ENCODE measurements at regions not wholly inside any gene's neighbourhood (a gene's known extent, or its start where the extent isn't known, plus 50 kb on each side); places are given as distances from the start of the nearest gene placed in this dataset.

DNA sequence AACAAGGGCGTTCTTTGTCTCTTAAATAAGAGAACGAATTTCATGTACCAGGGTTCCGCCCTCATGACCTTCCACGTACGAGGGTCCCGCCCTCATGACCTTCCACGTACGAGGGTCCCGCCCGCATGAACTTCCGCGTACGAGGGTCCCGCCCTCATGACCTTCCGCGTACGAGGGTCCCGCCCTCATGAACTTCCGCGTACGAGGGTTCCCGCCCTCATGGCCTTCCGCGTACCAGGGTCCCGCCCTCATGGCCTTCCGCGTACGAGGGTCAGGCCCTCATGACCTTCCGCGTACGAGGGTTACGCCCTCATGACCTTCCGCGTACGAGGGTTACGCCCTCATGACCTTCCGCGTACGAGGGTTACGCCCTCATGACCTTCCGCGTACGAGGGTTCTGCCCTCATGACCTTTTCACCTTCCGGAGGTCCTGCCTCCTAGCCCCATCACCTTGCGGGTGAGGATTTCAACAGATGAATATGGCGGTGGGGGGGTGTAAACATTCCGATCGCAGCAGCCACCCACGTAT, 273.9 kb upstream of the ADAMTS16 start:
- Histone ChIP-seq H3K9ac (ENCODE audit: low read length) (no peak overlapping the region), H3K4me3 (ENCODE audit: low read depth in 1 of 2, low read length in 2 of 2) (no peak overlapping the region), H3K4me1 (ENCODE audit: insufficient read depth, low read length) (no peaks in the 10 kb centered on the region)

DNA sequence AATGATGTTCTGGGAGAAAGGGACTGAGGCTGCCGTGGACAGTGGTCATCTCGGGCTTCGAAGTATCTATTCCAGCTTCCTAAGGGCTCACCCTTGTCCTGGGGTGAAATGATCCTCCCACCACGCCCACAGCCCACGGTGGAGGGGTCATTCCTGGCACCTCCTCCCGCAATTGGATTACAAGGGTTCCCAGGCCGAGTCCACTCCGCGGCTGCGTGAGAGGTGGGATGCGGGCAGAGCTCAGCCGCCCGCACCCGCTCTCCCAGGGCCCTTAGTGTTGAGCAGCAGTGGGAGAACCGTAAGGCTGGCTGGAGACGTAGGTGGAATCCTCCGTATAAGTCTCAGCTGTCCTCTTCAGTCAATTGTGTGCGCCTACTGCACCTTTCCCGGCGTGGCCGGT, 273.3 kb upstream of the ADAMTS16 start:
- H3K36me3 ChIP-seq (ENCODE audit: insufficient read depth, low read length) = no peaks in the 10 kb centered on the region

More for the DNA sequence above, 273.9 kb upstream of the ADAMTS16 start:
- Histone ChIP-seq H3K36me3 (ENCODE audit: insufficient read depth, low read length) (no peaks in the 10 kb centered on the region), H3K27me3 (ENCODE audit: control insufficient read depth in 1 of 2, insufficient read depth in 2 of 2, low read length in 2 of 2) (no peaks in the 10 kb centered on the region), H3K9me3 (ENCODE audit: low read length) (no peaks in the 10 kb centered on the region), H3K27ac (ENCODE audit: low read depth, low read length) (no peak overlapping the region)

GRCh38 chr5:4868140-4868735, 271.9 kb upstream of the ADAMTS16 start:
- Histone ChIP-seq H3K9me3 (ENCODE audit: low read length) (no peaks in the 10 kb centered on the region), H3K4me3 (ENCODE audit: low read depth in 1 of 2, low read length in 2 of 2) (no peak overlapping the region), H3K4me1 (ENCODE audit: insufficient read depth, low read length) (no peaks in the 10 kb centered on the region), H3K9ac (ENCODE audit: low read length) (no peak overlapping the region), H3K36me3 (ENCODE audit: insufficient read depth, low read length) (no peaks in the 10 kb centered on the region), H3K27ac (ENCODE audit: low read depth, low read length) (no peak overlapping the region), H3K27me3 (ENCODE audit: control insufficient read depth in 1 of 2, insufficient read depth in 2 of 2, low read length in 2 of 2) (no peaks in the 10 kb centered on the region)

More for the DNA sequence above, 273.3 kb upstream of the ADAMTS16 start:
- Histone ChIP-seq H3K4me1 (ENCODE audit: insufficient read depth, low read length) (no peaks in the 10 kb centered on the region), H3K9ac (ENCODE audit: low read length) (no peak overlapping the region), H3K27me3 (ENCODE audit: control insufficient read depth in 1 of 2, insufficient read depth in 2 of 2, low read length in 2 of 2) (no peaks in the 10 kb centered on the region), H3K27ac (ENCODE audit: low read depth, low read length) (no peak overlapping the region), H3K9me3 (ENCODE audit: low read length) (no peaks in the 10 kb centered on the region), H3K4me3 (ENCODE audit: low read depth in 1 of 2, low read length in 2 of 2) (no peak overlapping the region)

GRCh38 chr5:4873652-4874051, 266.5 kb upstream of the ADAMTS16 start:
- no peaks in the 10 kb centered on the region for H3K27me3 ChIP-seq (ENCODE audit: control insufficient read depth in 1 of 2, insufficient read depth in 2 of 2, low read length in 2 of 2)
- no peaks in the 10 kb centered on the region for H3K36me3 ChIP-seq (ENCODE audit: insufficient read depth, low read length)
- H3K4me1 ChIP-seq (ENCODE audit: insufficient read depth, low read length) = no peaks in the 10 kb centered on the region
- H3K9me3 ChIP-seq (ENCODE audit: low read length) = no peaks in the 10 kb centered on the region
- no peak overlapping the region for H3K27ac ChIP-seq (ENCODE audit: low read depth, low read length)
- no peak overlapping the region for H3K4me3 ChIP-seq (ENCODE audit: low read depth in 1 of 2, low read length in 2 of 2)
- H3K9ac ChIP-seq (ENCODE audit: low read length) = no peak overlapping the region

GRCh38 chr5:4874097-4874496, 266.0 kb upstream of the ADAMTS16 start:
- Histone ChIP-seq H3K9ac (ENCODE audit: low read length) (no peak overlapping the region), H3K9me3 (ENCODE audit: low read length) (no peaks in the 10 kb centered on the region), H3K27me3 (ENCODE audit: control insufficient read depth in 1 of 2, insufficient read depth in 2 of 2, low read length in 2 of 2) (no peaks in the 10 kb centered on the region), H3K36me3 (ENCODE audit: insufficient read depth, low read length) (no peaks in the 10 kb centered on the region), H3K4me3 (ENCODE audit: low read depth in 1 of 2, low read length in 2 of 2) (no peak overlapping the region), H3K27ac (ENCODE audit: low read depth, low read length) (no peak overlapping the region), H3K4me1 (ENCODE audit: insufficient read depth, low read length) (no peaks in the 10 kb centered on the region)

- Histone ChIP-seq H3K4me1 (ENCODE audit: insufficient read depth, low read length) (peaks cover 12% of the 10 kb centered on the region), H3K27ac (ENCODE audit: low read depth, low read length) (no peak overlapping the region), H3K9ac (ENCODE audit: low read length) (no peak overlapping the region), H3K4me3 (ENCODE audit: low read depth in 1 of 2, low read length in 2 of 2) (no peak overlapping the region), H3K9me3 (ENCODE audit: low read length) (no peaks in the 10 kb centered on the region), H3K27me3 (ENCODE audit: control insufficient read depth in 1 of 2, insufficient read depth in 2 of 2, low read length in 2 of 2) (no peaks in the 10 kb centered on the region), H3K36me3 (ENCODE audit: insufficient read depth, low read length) (no peaks in the 10 kb centered on the region)
These were observed 264.2 kb upstream of the ADAMTS16 start for GRCh38 chr5:4875942-4876341.

GRCh38 chr5:4876804-4877203, 263.3 kb upstream of the ADAMTS16 start:
- Histone ChIP-seq H3K4me3 (ENCODE audit: low read depth in 1 of 2, low read length in 2 of 2) (no peak overlapping the region), H3K36me3 (ENCODE audit: insufficient read depth, low read length) (no peaks in the 10 kb centered on the region), H3K27me3 (ENCODE audit: control insufficient read depth in 1 of 2, insufficient read depth in 2 of 2, low read length in 2 of 2) (no peaks in the 10 kb centered on the region), H3K9ac (ENCODE audit: low read length) (no peak overlapping the region), H3K27ac (ENCODE audit: low read depth, low read length) (no peak overlapping the region), H3K9me3 (ENCODE audit: low read length) (no peaks in the 10 kb centered on the region), H3K4me1 (ENCODE audit: insufficient read depth, low read length) (peaks cover 12% of the 10 kb centered on the region)

DNA sequence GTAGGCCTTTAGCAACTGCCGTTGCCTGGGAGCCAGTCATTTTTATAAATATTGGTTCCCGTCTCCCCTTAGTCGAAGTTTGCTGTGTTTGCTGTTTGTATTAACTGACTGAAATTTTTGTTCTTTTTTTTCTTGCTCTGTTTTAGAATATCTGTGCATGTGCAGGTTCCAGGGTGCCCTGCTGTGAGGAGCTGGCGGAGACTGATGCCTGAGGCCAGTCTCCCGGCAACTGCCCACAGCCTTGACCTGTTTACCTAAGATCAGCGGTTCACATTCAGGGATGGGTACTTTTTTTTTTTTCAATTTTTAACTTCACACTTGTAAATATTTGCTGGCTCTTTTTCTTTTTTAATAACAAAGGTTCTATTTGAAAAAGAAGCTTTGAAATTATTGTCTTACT, 262.6 kb upstream of the ADAMTS16 start:
- no peaks in the 10 kb centered on the region for H3K9me3 ChIP-seq (ENCODE audit: low read length)
- H3K27me3 ChIP-seq (ENCODE audit: control insufficient read depth in 1 of 2, insufficient read depth in 2 of 2, low read length in 2 of 2) = no peaks in the 10 kb centered on the region
- no peaks in the 10 kb centered on the region for H3K36me3 ChIP-seq (ENCODE audit: insufficient read depth, low read length)
- no peak overlapping the region for H3K27ac ChIP-seq (ENCODE audit: low read depth, low read length)
- H3K4me3 ChIP-seq (ENCODE audit: low read depth in 1 of 2, low read length in 2 of 2) = no peak overlapping the region
- H3K4me1 ChIP-seq (ENCODE audit: insufficient read depth, low read length) = peaks cover 12% of the 10 kb centered on the region
- H3K9ac ChIP-seq (ENCODE audit: low read length) = no peak overlapping the region

DNA sequence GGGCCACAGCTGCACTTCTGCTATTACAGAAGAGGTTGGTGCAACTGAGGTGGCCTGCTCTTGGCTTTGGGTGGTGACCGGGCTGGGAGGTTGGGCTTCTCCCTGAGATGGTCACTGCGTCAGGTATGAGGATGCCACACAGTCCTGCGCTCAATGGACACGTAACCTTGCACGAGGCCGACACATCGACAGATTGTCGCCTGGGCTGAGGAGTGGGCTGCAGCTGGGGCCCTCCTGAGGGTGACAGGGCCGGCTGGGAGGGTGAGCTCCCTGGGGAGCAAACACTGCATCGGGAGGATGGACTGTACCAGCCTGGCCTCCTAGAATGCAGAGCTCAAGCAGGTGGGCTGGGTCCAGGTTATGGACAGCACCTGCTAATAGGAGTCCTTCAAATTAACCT, 261.1 kb upstream of the ADAMTS16 start:
- Histone ChIP-seq H3K27ac (ENCODE audit: low read depth, low read length) (no peak overlapping the region), H3K4me1 (ENCODE audit: insufficient read depth, low read length) (peaks cover 19% of the 10 kb centered on the region), H3K4me3 (ENCODE audit: low read depth in 1 of 2, low read length in 2 of 2) (no peak overlapping the region), H3K9me3 (ENCODE audit: low read length) (no peaks in the 10 kb centered on the region), H3K27me3 (ENCODE audit: control insufficient read depth in 1 of 2, insufficient read depth in 2 of 2, low read length in 2 of 2) (no peaks in the 10 kb centered on the region), H3K36me3 (ENCODE audit: insufficient read depth, low read length) (no peaks in the 10 kb centered on the region), H3K9ac (ENCODE audit: low read length) (no peak overlapping the region)

GRCh38 chr5:4879693-4880303, 260.3 kb upstream of the ADAMTS16 start:
- H3K9ac ChIP-seq (ENCODE audit: low read length) = no peak overlapping the region
- no peak overlapping the region for H3K4me3 ChIP-seq (ENCODE audit: low read depth in 1 of 2, low read length in 2 of 2)
- peaks cover 19% of the 10 kb centered on the region for H3K4me1 ChIP-seq (ENCODE audit: insufficient read depth, low read length)
- H3K36me3 ChIP-seq (ENCODE audit: insufficient read depth, low read length) = no peaks in the 10 kb centered on the region
- H3K27ac ChIP-seq (ENCODE audit: low read depth, low read length) = no peak overlapping the region
- no peaks in the 10 kb centered on the region for H3K9me3 ChIP-seq (ENCODE audit: low read length)
- no peaks in the 10 kb centered on the region for H3K27me3 ChIP-seq (ENCODE audit: control insufficient read depth in 1 of 2, insufficient read depth in 2 of 2, low read length in 2 of 2)

DNA sequence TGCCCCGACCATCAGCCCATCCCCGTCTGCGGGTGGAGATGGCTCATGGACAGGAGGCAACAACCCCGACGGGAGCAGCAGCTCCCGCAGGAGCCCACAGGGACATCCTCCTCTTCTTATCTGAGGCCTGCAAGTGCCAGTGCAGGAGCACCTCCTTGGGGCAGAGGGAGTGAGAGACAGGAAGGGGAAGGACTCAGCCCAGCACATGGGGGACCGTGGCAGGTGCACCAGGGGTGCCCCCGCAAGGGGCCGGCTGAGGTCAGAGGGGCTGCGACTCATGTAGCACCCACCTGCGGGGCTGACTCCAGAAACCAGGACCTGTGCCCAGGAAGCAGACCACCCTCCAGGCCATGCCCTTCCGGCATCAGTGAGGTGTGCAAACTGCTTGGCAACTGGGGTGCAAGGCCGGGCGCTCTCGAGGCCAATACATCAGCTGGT, 259.8 kb upstream of the ADAMTS16 start:
- H3K9ac ChIP-seq (ENCODE audit: low read length) = no peak overlapping the region
- H3K4me1 ChIP-seq (ENCODE audit: insufficient read depth, low read length) = peaks cover 19% of the 10 kb centered on the region
- no peak overlapping the region for H3K4me3 ChIP-seq (ENCODE audit: low read depth in 1 of 2, low read length in 2 of 2)
- no peaks in the 10 kb centered on the region for H3K9me3 ChIP-seq (ENCODE audit: low read length)
- H3K36me3 ChIP-seq (ENCODE audit: insufficient read depth, low read length) = no peaks in the 10 kb centered on the region
- H3K27me3 ChIP-seq (ENCODE audit: control insufficient read depth in 1 of 2, insufficient read depth in 2 of 2, low read length in 2 of 2) = no peaks in the 10 kb centered on the region
- H3K27ac ChIP-seq (ENCODE audit: low read depth, low read length) = no peak overlapping the region

All from muscle layer of colon (tissue), 2 donors.